K562 (cell line): ENCODE measurements at regions not wholly inside any gene's neighbourhood (a gene's known extent, or its start where the extent isn't known, plus 50 kb on each side); places are given as distances from the start of the nearest gene placed in this dataset.

ENCODE experiments used
- ARID2 ChIP-seq: fragments of 450-650 bp; IDR thresholded peaks from 2 replicates; pipeline ENCODE4 v1.6.1; 2017; ENCODE audit warnings: antibody characterized with exemption, mild to moderate bottlenecking
- BRD9 ChIP-seq: fragments of 450-650 bp; IDR thresholded peaks from 2 replicates; pipeline ENCODE4 v1.6.1; 2018; ENCODE audit warnings: low read depth; ENCODE audit not compliant: partially characterized antibody
- CBX2 ChIP-seq: fragments of 200-600 bp; sonication (generic); IDR thresholded peaks from one replicate; pipeline ENCODE4 v1.6.1; 2012; ENCODE audit warnings: mild to moderate bottlenecking, low read length, inconsistent platforms; ENCODE audit not compliant: insufficient read depth, poor library complexity, severe bottlenecking
- FOXJ3 ChIP-seq: sonication (generic); formaldehyde crosslinking; IDR thresholded peaks from 2 replicates; pipeline ENCODE4 v1.4.0; 2020; ENCODE audit warnings: mild to moderate bottlenecking, missing genetic modification reagents
- HDAC3 ChIP-seq: fragments of 450-650 bp; IDR thresholded peaks from 2 replicates; pipeline ENCODE4 v1.6.1; 2018; ENCODE audit warnings: borderline replicate concordance, mild to moderate bottlenecking, moderate library complexity; ENCODE audit not compliant: partially characterized antibody
- HOXB6 ChIP-seq: fragments of 250-450 bp; sonication (Bioruptor Pico); IDR thresholded peaks from 2 replicates; pipeline ENCODE4 v1.5.1; 2022; ENCODE audit warnings: mild to moderate bottlenecking, borderline replicate concordance
- MTF1 ChIP-seq: fragments of 250-450 bp; sonication (Bioruptor Pico); IDR thresholded peaks from 2 replicates; pipeline ENCODE4 v1.9.0; 2021; ENCODE audit warnings: moderate library complexity, mild to moderate bottlenecking, inconsistent platforms, borderline replicate concordance
- NFRKB ChIP-seq: fragments of 450-650 bp; IDR thresholded peaks from 2 replicates; pipeline ENCODE4 v1.6.1; 2016; ENCODE audit warnings: low read depth
- SP2 ChIP-seq: IDR thresholded peaks from 2 replicates; pipeline ENCODE4 v1.6.1; 2011; ENCODE audit warnings: mild to moderate bottlenecking, low read depth, low read length, moderate library complexity; ENCODE audit not compliant: poor library complexity, severe bottlenecking; ENCODE audit errors: extremely low read depth
- ZNF57 ChIP-seq: fragments of 450-650 bp; formaldehyde crosslinking; IDR thresholded peaks from 2 replicates; pipeline ENCODE4 v1.4.0; 2020; ENCODE audit warnings: mild to moderate bottlenecking, moderate library complexity
- ZNF695 ChIP-seq: fragments of 450-650 bp; formaldehyde crosslinking; IDR thresholded peaks from 2 replicates; pipeline ENCODE4 v1.4.0; 2020; ENCODE audit warnings: mild to moderate bottlenecking, moderate library complexity
- TF ChIP-seq, protein P1 (sequence below), 2 experiments: IDR thresholded peaks; 2 replicates each; pipeline ENCODE4 v1.6.1; 2011; ENCODE audit warnings: borderline replicate concordance in 1 of 2, control low read depth in 1 of 2, low read depth in 1 of 2, low read length in 1 of 2, mild to moderate bottlenecking in 1 of 2, mixed read lengths in 1 of 2, moderate library complexity in 1 of 2; ENCODE audit not compliant: insufficient read depth in 1 of 2, insufficient read length in 1 of 2, poor library complexity in 1 of 2, severe bottlenecking in 1 of 2; ENCODE audit errors: extremely low read depth in 1 of 2
- TF ChIP-seq, protein P2 (sequence below), 2 experiments: fragments of 450-650 bp in 1 of 2; sonication (generic) in 1 of 2; formaldehyde crosslinking in 1 of 2; IDR thresholded peaks in 1 of 2; conservative IDR thresholded peaks in 1 of 2; 2 replicates each; pipeline versions ENCODE4 v1.6.1 to v1.8.1; 2016 to 2023; ENCODE audit warnings: mild to moderate bottlenecking in 2 of 2, moderate library complexity in 2 of 2, inconsistent platforms in 1 of 2, missing genetic modification reagents in 1 of 2
- TF ChIP-seq, protein P3 (sequence below): fragments of 200-800 bp; sonication (Bioruptor generic); IDR thresholded peaks from 2 replicates; pipeline ENCODE4 v1.6.1; 2017; ENCODE audit warnings: missing genetic modification characterization, missing compliant biosample characterization
- TF ChIP-seq, protein P4 (sequence below): sonication (generic); formaldehyde crosslinking; IDR thresholded peaks from 2 replicates; pipeline ENCODE4 v1.8.1; 2023; ENCODE audit warnings: mild to moderate bottlenecking, missing genetic modification reagents
- TF ChIP-seq, protein P5 (sequence below): fragments of 250-450 bp; sonication (Bioruptor Pico); IDR thresholded peaks from 2 replicates; pipeline ENCODE4 v1.8.0; 2022; ENCODE audit warnings: inconsistent platforms
- TF ChIP-seq, protein P6 (sequence below): sonication (generic); formaldehyde crosslinking; IDR thresholded peaks from 2 replicates; pipeline ENCODE4 v1.8.0; 2022; ENCODE audit warnings: missing genetic modification reagents, mild to moderate bottlenecking, borderline replicate concordance

DNA sequence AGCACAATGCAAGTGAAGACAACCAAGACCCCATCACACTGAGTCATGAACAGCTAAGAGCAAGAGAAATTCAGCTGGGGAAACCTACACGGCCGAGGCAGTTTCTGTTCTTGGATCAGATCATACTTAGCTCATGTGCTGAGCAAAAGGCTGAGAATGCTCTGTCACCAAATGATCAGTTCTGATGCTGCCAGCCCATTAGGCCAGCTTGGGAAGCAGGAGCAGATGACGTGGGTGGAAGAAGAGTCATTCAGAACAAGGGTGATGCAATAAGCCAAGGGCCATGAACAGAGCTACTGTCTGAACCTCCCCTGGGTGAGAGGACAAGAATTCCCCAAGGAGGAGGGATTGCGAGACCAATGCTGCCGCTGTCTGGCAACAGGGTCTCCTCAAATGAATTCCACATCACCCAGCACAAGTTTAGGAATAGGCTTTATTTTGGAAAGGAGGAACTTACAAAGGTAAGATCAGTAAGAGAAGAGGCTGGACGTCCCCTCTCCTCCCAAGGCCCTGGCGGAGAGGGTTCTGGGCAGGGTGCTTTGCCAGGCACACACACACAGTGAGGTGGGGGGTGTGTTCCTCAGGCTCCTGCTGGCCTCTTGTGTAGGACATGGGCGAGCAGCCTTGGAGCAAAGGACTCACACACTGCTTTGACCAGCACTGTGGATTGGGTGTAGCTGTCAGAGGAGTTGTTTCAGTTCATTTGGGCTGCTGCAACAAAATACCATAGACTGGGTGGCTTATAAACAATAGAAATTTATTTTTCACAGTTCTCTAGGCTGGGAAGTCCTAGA is 65.6 kb upstream of the CTXND1 start (continued):
- TF ChIP-seq, protein P1, sequence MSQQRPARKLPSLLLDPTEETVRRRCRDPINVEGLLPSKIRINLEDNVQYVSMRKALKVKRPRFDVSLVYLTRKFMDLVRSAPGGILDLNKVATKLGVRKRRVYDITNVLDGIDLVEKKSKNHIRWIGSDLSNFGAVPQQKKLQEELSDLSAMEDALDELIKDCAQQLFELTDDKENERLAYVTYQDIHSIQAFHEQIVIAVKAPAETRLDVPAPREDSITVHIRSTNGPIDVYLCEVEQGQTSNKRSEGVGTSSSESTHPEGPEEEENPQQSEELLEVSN (IDR thresholded peaks at IDR 0.05; ENCODE audit: borderline replicate concordance in 1 of 2, extremely low read depth in 1 of 2, insufficient read depth in 1 of 2, insufficient read length in 1 of 2, low read depth in 1 of 2, low read length in 1 of 2, poor library complexity in 1 of 2, severe bottlenecking in 1 of 2) = no peak
- TF ChIP-seq ARID2 (no peak), SP2 (no peak), MTF1 (CRISPR knock-in tag) (no peak), BRD9 (no peak), HOXB6 (CRISPR knock-in tag) (no peak), NFRKB (no peak), ZNF695 (CRISPR knock-in tag) (no peak), CBX2 (no peak), HDAC3 (no peak), ZNF57 (CRISPR knock-in tag) (no peak), FOXJ3 (CRISPR knock-in tag) (no peak)
- TF ChIP-seq, protein P2, sequence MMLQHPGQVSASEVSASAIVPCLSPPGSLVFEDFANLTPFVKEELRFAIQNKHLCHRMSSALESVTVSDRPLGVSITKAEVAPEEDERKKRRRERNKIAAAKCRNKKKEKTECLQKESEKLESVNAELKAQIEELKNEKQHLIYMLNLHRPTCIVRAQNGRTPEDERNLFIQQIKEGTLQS (IDR thresholded peaks at IDR 0.05) = peak; percentile 97
- TF ChIP-seq, protein P2 (CRISPR knock-in tag; conservative IDR thresholded peaks at IDR 0.05) = no peak
- TF ChIP-seq, protein P3, sequence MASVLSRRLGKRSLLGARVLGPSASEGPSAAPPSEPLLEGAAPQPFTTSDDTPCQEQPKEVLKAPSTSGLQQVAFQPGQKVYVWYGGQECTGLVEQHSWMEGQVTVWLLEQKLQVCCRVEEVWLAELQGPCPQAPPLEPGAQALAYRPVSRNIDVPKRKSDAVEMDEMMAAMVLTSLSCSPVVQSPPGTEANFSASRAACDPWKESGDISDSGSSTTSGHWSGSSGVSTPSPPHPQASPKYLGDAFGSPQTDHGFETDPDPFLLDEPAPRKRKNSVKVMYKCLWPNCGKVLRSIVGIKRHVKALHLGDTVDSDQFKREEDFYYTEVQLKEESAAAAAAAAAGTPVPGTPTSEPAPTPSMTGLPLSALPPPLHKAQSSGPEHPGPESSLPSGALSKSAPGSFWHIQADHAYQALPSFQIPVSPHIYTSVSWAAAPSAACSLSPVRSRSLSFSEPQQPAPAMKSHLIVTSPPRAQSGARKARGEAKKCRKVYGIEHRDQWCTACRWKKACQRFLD = no peak
- TF ChIP-seq, protein P4, sequence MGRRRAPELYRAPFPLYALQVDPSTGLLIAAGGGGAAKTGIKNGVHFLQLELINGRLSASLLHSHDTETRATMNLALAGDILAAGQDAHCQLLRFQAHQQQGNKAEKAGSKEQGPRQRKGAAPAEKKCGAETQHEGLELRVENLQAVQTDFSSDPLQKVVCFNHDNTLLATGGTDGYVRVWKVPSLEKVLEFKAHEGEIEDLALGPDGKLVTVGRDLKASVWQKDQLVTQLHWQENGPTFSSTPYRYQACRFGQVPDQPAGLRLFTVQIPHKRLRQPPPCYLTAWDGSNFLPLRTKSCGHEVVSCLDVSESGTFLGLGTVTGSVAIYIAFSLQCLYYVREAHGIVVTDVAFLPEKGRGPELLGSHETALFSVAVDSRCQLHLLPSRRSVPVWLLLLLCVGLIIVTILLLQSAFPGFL (CRISPR knock-in tag) = no peak
- TF ChIP-seq, protein P5, sequence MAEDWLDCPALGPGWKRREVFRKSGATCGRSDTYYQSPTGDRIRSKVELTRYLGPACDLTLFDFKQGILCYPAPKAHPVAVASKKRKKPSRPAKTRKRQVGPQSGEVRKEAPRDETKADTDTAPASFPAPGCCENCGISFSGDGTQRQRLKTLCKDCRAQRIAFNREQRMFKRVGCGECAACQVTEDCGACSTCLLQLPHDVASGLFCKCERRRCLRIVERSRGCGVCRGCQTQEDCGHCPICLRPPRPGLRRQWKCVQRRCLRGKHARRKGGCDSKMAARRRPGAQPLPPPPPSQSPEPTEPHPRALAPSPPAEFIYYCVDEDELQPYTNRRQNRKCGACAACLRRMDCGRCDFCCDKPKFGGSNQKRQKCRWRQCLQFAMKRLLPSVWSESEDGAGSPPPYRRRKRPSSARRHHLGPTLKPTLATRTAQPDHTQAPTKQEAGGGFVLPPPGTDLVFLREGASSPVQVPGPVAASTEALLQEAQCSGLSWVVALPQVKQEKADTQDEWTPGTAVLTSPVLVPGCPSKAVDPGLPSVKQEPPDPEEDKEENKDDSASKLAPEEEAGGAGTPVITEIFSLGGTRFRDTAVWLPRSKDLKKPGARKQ (CRISPR knock-in tag) = no peak
- TF ChIP-seq, protein P6, sequence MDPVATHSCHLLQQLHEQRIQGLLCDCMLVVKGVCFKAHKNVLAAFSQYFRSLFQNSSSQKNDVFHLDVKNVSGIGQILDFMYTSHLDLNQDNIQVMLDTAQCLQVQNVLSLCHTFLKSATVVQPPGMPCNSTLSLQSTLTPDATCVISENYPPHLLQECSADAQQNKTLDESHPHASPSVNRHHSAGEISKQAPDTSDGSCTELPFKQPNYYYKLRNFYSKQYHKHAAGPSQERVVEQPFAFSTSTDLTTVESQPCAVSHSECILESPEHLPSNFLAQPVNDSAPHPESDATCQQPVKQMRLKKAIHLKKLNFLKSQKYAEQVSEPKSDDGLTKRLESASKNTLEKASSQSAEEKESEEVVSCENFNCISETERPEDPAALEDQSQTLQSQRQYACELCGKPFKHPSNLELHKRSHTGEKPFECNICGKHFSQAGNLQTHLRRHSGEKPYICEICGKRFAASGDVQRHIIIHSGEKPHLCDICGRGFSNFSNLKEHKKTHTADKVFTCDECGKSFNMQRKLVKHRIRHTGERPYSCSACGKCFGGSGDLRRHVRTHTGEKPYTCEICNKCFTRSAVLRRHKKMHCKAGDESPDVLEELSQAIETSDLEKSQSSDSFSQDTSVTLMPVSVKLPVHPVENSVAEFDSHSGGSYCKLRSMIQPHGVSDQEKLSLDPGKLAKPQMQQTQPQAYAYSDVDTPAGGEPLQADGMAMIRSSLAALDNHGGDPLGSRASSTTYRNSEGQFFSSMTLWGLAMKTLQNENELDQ (CRISPR knock-in tag) = no peak
